Keratinocyte (primary cell): ENCODE measurements at regions not wholly inside any gene's neighbourhood (a gene's known extent, or its start where the extent isn't known, plus 50 kb on each side); places are given as distances from the start of the nearest gene placed in this dataset.

Experiments used
- EZH2 ChIP-seq: IDR thresholded peaks from one replicate; pipeline ENCODE4 v1.6.1; 2012; ENCODE audit warnings: inconsistent platforms, mild to moderate bottlenecking, low read length, moderate library complexity
- TF ChIP-seq, protein P1 (sequence below), 3 experiments: IDR thresholded peaks in 1 of 3; conservative IDR thresholded peaks in 1 of 3; optimal IDR thresholded peaks in 1 of 3; 2 replicates in 2 of 3; 3 replicates in 1 of 3; pipeline versions ENCODE3 to v1.5.1; 2011; ENCODE audit warnings: low read length in 3 of 3, mild to moderate bottlenecking in 3 of 3, moderate library complexity in 2 of 3, control low read depth in 1 of 3, inconsistent platforms in 1 of 3; ENCODE audit not compliant: insufficient read depth in 2 of 3; ENCODE audit errors: extremely low read depth in 1 of 3

DNA sequence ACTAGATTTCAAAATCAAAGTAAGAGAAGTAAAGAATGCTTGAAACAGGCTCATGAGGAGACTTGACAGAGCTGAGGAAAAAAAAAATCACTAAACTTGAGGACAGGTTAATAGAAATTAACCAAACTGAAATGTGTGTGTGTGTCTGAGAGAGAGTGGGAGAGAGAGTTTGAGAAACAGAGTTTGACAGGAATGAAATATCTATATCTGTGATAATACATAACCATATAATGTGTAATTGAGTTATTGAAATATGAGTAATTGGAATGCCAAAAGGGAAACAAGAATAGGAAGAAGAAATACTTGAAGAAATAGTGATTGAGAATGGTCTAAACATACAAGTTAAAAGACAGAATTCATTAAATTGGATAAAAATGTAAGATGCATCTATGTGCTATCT is 268.0 kb upstream of the CHRM2 start:
- TF ChIP-seq EZH2 = no peak
- TF ChIP-seq, protein P1, sequence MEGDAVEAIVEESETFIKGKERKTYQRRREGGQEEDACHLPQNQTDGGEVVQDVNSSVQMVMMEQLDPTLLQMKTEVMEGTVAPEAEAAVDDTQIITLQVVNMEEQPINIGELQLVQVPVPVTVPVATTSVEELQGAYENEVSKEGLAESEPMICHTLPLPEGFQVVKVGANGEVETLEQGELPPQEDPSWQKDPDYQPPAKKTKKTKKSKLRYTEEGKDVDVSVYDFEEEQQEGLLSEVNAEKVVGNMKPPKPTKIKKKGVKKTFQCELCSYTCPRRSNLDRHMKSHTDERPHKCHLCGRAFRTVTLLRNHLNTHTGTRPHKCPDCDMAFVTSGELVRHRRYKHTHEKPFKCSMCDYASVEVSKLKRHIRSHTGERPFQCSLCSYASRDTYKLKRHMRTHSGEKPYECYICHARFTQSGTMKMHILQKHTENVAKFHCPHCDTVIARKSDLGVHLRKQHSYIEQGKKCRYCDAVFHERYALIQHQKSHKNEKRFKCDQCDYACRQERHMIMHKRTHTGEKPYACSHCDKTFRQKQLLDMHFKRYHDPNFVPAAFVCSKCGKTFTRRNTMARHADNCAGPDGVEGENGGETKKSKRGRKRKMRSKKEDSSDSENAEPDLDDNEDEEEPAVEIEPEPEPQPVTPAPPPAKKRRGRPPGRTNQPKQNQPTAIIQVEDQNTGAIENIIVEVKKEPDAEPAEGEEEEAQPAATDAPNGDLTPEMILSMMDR (optimal IDR thresholded peaks at IDR 0.05 in 1 of 3, IDR thresholded peaks at IDR 0.05 in 1 of 3, conservative IDR thresholded peaks at IDR 0.05 in 1 of 3; ENCODE audit: extremely low read depth in 1 of 3, insufficient read depth in 2 of 3, low read length in 3 of 3) = no peak
